ENCODE measurements at regions not wholly inside any gene's neighbourhood (a gene's known extent, or its start where the extent isn't known, plus 50 kb on each side); places are given as distances from the start of the nearest gene placed in this dataset.

- H3K27me3 ChIP-seq (ENCODE audit: insufficient read depth, low read length): no peaks in the 10 kb centered on the region
- H3K9me3 ChIP-seq (ENCODE audit: low read depth, low read length): no peaks in the 10 kb centered on the region
- no peak overlapping the region for H3K4me3 ChIP-seq (ENCODE audit: insufficient read depth, low read length)
- H3K27ac ChIP-seq (ENCODE audit: low read depth, low read length): no peak overlapping the region
- no peaks in the 10 kb centered on the region for H3K79me2 ChIP-seq (ENCODE audit: insufficient read depth, low read length)
- no peak for TF ChIP-seq CTCF (IDR thresholded peaks at IDR 0.05; ENCODE audit: extremely low read depth, low read depth, low read length)
- DNase-seq (ENCODE audit: insufficient read length, low spot score, missing footprints): no peak
- no peaks in the 10 kb centered on the region for H4K20me1 ChIP-seq (ENCODE audit: insufficient read depth, low read length)
- no peaks in the 10 kb centered on the region for H3K36me3 ChIP-seq (ENCODE audit: insufficient read depth, low read length)
- H3K4me1 ChIP-seq (ENCODE audit: insufficient read depth, low read length): no peaks in the 10 kb centered on the region
- H3K4me2 ChIP-seq (ENCODE audit: insufficient read depth, low read length): no peak overlapping the region
- H2AFZ ChIP-seq (ENCODE audit: low read length): no peak overlapping the region
These were observed 466.6 kb upstream of the PROX1 start for GRCh38 chr1:213521206-213521605.

- Histone ChIP-seq H2AFZ (ENCODE audit: low read length) (no peak overlapping the region), H3K27ac (ENCODE audit: low read depth, low read length) (no peak overlapping the region), H3K36me3 (ENCODE audit: insufficient read depth, low read length) (no peaks in the 10 kb centered on the region), H3K27me3 (ENCODE audit: insufficient read depth, low read length) (no peaks in the 10 kb centered on the region), H3K79me2 (ENCODE audit: insufficient read depth, low read length) (no peaks in the 10 kb centered on the region), H3K4me1 (ENCODE audit: insufficient read depth, low read length) (no peaks in the 10 kb centered on the region), H3K4me3 (ENCODE audit: insufficient read depth, low read length) (no peak overlapping the region), H3K9me3 (ENCODE audit: low read depth, low read length) (no peaks in the 10 kb centered on the region), H4K20me1 (ENCODE audit: insufficient read depth, low read length) (no peaks in the 10 kb centered on the region), H3K4me2 (ENCODE audit: insufficient read depth, low read length) (no peak overlapping the region)
- no peak for TF ChIP-seq CTCF (IDR thresholded peaks at IDR 0.05; ENCODE audit: extremely low read depth, low read depth, low read length)
- no peak for DNase-seq (ENCODE audit: insufficient read length, low spot score, missing footprints)
These were observed 463.9 kb upstream of the PROX1 start for GRCh38 chr1:213523781-213524398.

- H3K9me3 ChIP-seq (ENCODE audit: low read depth, low read length): no peaks in the 10 kb centered on the region
- no peak overlapping the region for H3K4me3 ChIP-seq (ENCODE audit: insufficient read depth, low read length)
- no peak for DNase-seq (ENCODE audit: insufficient read length, low spot score, missing footprints)
- no peak overlapping the region for H3K4me2 ChIP-seq (ENCODE audit: insufficient read depth, low read length)
- TF ChIP-seq CTCF (IDR thresholded peaks at IDR 0.05; ENCODE audit: extremely low read depth, low read depth, low read length): no peak
- H2AFZ ChIP-seq (ENCODE audit: low read length): no peak overlapping the region
- no peaks in the 10 kb centered on the region for H3K4me1 ChIP-seq (ENCODE audit: insufficient read depth, low read length)
- H3K27ac ChIP-seq (ENCODE audit: low read depth, low read length): no peak overlapping the region
- no peaks in the 10 kb centered on the region for H3K79me2 ChIP-seq (ENCODE audit: insufficient read depth, low read length)
- no peaks in the 10 kb centered on the region for H3K27me3 ChIP-seq (ENCODE audit: insufficient read depth, low read length)
- H4K20me1 ChIP-seq (ENCODE audit: insufficient read depth, low read length): no peaks in the 10 kb centered on the region
- H3K36me3 ChIP-seq (ENCODE audit: insufficient read depth, low read length): no peaks in the 10 kb centered on the region
These were observed 461.5 kb upstream of the PROX1 start for GRCh38 chr1:213526306-213526705.

- H3K36me3 ChIP-seq (ENCODE audit: insufficient read depth, low read length): no peaks in the 10 kb centered on the region
- DNase-seq (ENCODE audit: insufficient read length, low spot score, missing footprints): no peak
- H3K9me3 ChIP-seq (ENCODE audit: low read depth, low read length): no peaks in the 10 kb centered on the region
- H3K4me1 ChIP-seq (ENCODE audit: insufficient read depth, low read length): no peaks in the 10 kb centered on the region
- H4K20me1 ChIP-seq (ENCODE audit: insufficient read depth, low read length): no peaks in the 10 kb centered on the region
- no peak overlapping the region for H3K4me3 ChIP-seq (ENCODE audit: insufficient read depth, low read length)
- no peak overlapping the region for H2AFZ ChIP-seq (ENCODE audit: low read length)
- no peaks in the 10 kb centered on the region for H3K79me2 ChIP-seq (ENCODE audit: insufficient read depth, low read length)
- H3K27me3 ChIP-seq (ENCODE audit: insufficient read depth, low read length): no peaks in the 10 kb centered on the region
- TF ChIP-seq CTCF (IDR thresholded peaks at IDR 0.05; ENCODE audit: extremely low read depth, low read depth, low read length): no peak
- no peak overlapping the region for H3K4me2 ChIP-seq (ENCODE audit: insufficient read depth, low read length)
- H3K27ac ChIP-seq (ENCODE audit: low read depth, low read length): no peak overlapping the region
These were observed 457.0 kb upstream of the PROX1 start for GRCh38 chr1:213530611-213531320.
